DND-41 (cell line): ENCODE measurements at regions not wholly inside any gene's neighbourhood (a gene's known extent, or its start where the extent isn't known, plus 50 kb on each side); places are given as distances from the start of the nearest gene placed in this dataset.

Source experiments
- ATAC-seq: fragments of 200-7000 bp; cut with Tn5 transposase; 3 replicates; pipeline ENCODE4 v1.9.1; 2021; ENCODE audit warnings: low read depth; ENCODE audit not compliant: insufficient read depth
- DNase-seq: peaks from one replicate; pipeline ENCODE4 v3.0.0-alpha.2; 2020
- H2AFZ ChIP-seq: 2 replicates; pipeline ENCODE4 v1.6.0; 2012; ENCODE audit warnings: low read depth, low read length
- H3K27ac ChIP-seq: 2 replicates; pipeline ENCODE4 v1.5.1; 2012; ENCODE audit warnings: low read length, inconsistent platforms
- H3K27me3 ChIP-seq: fragments of 200-600 bp; sonication (generic); 2 replicates; pipeline ENCODE4 v1.6.0; 2012; ENCODE audit warnings: low read length, mild to moderate bottlenecking, inconsistent platforms; ENCODE audit not compliant: insufficient read depth, poor library complexity
- H3K36me3 ChIP-seq: 2 replicates; pipeline ENCODE4 v1.5.1; 2012; ENCODE audit warnings: low read length, inconsistent platforms; ENCODE audit not compliant: insufficient read depth
- H3K4me1 ChIP-seq: 2 replicates; pipeline ENCODE4 v1.5.1; 2012; ENCODE audit warnings: mild to moderate bottlenecking, low read length; ENCODE audit not compliant: insufficient read depth
- H3K4me2 ChIP-seq: 2 replicates; pipeline ENCODE4 v1.6.0; 2012; ENCODE audit warnings: mild to moderate bottlenecking, moderate library complexity, low read length, inconsistent platforms; ENCODE audit not compliant: insufficient read depth
- H3K4me3 ChIP-seq, 2 experiments: fragments of 200-600 bp in 1 of 2; shearing (Covaris generic) in 1 of 2; 2 replicates each; pipeline ENCODE4 v1.5.1; 2012 to 2016; ENCODE audit warnings: inconsistent platforms in 2 of 2, low read length in 2 of 2, mild to moderate bottlenecking in 2 of 2, low read depth in 1 of 2, moderate library complexity in 1 of 2
- H3K79me2 ChIP-seq: 2 replicates; pipeline ENCODE4 v1.6.0; 2012; ENCODE audit warnings: low read length, inconsistent platforms; ENCODE audit not compliant: insufficient read depth
- H3K9ac ChIP-seq: 2 replicates; pipeline ENCODE4 v1.6.0; 2012; ENCODE audit warnings: low read depth, mild to moderate bottlenecking, inconsistent platforms, low read length, moderate library complexity
- H3K9me3 ChIP-seq: 2 replicates; pipeline ENCODE4 v1.5.1; 2012; ENCODE audit warnings: low read length, moderate library complexity, mild to moderate bottlenecking, inconsistent platforms; ENCODE audit not compliant: insufficient read depth, severe bottlenecking
- H4K20me1 ChIP-seq: 2 replicates; pipeline ENCODE4 v1.6.0; 2012; ENCODE audit warnings: low read length; ENCODE audit not compliant: insufficient read depth
- CTCF ChIP-seq: IDR thresholded peaks from 2 replicates; pipeline ENCODE4 v1.5.1; 2012; ENCODE audit warnings: borderline replicate concordance, low read length, moderate library complexity, mild to moderate bottlenecking; ENCODE audit not compliant: poor library complexity, severe bottlenecking; ENCODE audit errors: extremely low read depth
- EZH2 ChIP-seq: IDR thresholded peaks from 3 replicates; pipeline ENCODE4 v1.6.1; 2012; ENCODE audit warnings: borderline replicate concordance, low read depth, mild to moderate bottlenecking, moderate library complexity, low read length, inconsistent platforms; ENCODE audit not compliant: severe bottlenecking

DNA sequence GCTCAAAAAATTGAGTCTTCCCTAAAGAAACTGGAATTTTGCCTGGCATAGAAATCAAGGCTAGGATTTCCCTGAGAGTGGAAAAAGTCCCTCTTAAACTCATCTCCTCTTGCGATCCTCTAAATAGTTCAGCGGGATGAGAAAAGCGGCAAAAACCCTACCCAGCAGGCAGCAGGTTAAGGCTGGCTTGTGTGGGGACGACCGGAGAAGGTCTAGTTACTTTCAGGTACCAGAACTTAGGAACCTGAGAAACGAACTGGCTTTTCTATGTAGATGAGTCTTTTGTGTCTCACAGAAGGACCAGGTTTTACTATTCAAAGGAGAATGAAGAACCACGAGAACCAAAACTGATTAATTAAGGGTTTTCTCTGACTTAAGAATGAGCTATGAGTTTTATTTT is 523.7 kb upstream of the TGFBR2 start:
- Histone ChIP-seq H3K4me3 (no peak overlapping the region), H2AFZ (no peak overlapping the region), H3K9ac (no peak overlapping the region), H3K79me2 (no peaks in the 10 kb centered on the region), H3K4me1 (no peaks in the 10 kb centered on the region), H3K4me2 (no peak overlapping the region), H4K20me1 (no peaks in the 10 kb centered on the region), H3K27ac (no peak overlapping the region), H3K9me3 (no peaks in the 10 kb centered on the region), H3K36me3 (no peaks in the 10 kb centered on the region), H3K27me3 (no peaks in the 10 kb centered on the region)
- ATAC-seq (no peak), DNase-seq (no peak)
- TF ChIP-seq CTCF (no peak), EZH2 (no peak)

DNA sequence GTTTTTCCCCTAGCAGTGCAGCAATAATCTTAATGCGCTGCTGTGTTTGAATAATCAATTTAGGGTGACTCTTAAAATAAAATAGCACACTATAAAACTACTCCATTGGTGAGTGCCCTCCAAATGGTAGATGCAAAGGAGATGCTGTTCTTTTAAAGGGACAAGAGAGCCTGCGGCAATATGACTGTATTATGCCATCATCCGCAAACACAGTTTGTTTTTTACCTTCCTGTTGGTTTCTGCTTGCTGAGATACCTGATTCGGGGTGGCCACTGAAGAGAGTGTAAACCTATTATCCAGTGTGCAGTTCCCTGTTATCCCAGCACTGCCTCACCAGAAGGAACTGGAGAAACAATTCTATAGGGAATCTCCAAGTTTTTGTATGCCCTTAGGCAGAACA is 523.1 kb upstream of the TGFBR2 start:
- ATAC-seq (no peak), DNase-seq (no peak)
- no peak overlapping the region for H3K27ac ChIP-seq
- H3K36me3 ChIP-seq: no peaks in the 10 kb centered on the region
- H3K4me2 ChIP-seq: no peak overlapping the region
- H3K4me3 ChIP-seq: no peak overlapping the region
- H3K27me3 ChIP-seq: no peaks in the 10 kb centered on the region
- H4K20me1 ChIP-seq: no peaks in the 10 kb centered on the region
- H3K9me3 ChIP-seq: no peaks in the 10 kb centered on the region
- TF ChIP-seq EZH2 (no peak), CTCF (no peak)
- no peaks in the 10 kb centered on the region for H3K79me2 ChIP-seq
- no peaks in the 10 kb centered on the region for H3K4me1 ChIP-seq
- no peak overlapping the region for H2AFZ ChIP-seq
- H3K9ac ChIP-seq: no peak overlapping the region

DNA sequence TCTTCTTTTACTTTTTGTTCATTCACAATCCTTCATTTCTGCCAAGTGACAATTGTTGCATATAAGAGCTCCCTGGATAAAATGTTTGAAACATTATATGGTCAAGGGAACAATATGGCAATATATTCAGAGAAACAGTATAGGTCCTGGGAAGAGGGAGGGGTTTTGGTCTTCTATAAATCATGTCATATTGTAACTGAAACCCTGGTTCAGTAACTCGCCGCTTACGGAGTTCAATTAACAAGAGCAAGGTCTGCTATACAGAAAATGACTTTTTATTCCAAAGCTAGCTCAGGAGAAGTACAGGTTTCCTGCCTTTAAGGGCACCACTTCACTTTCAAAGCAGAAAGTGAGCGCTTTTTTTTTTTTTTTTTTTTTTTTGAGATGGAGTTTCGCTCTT is 522.1 kb upstream of the TGFBR2 start:
- H4K20me1 ChIP-seq: no peaks in the 10 kb centered on the region
- H3K79me2 ChIP-seq: no peaks in the 10 kb centered on the region
- H3K9me3 ChIP-seq: no peaks in the 10 kb centered on the region
- no peak overlapping the region for H3K4me2 ChIP-seq
- no peak for ATAC-seq
- DNase-seq: no peak
- H3K27me3 ChIP-seq: no peaks in the 10 kb centered on the region
- H3K27ac ChIP-seq: no peak overlapping the region
- no peak for TF ChIP-seq CTCF
- TF ChIP-seq EZH2: no peak
- H3K4me3 ChIP-seq: no peak overlapping the region
- H3K9ac ChIP-seq: no peak overlapping the region
- H2AFZ ChIP-seq: no peak overlapping the region
- H3K4me1 ChIP-seq: no peaks in the 10 kb centered on the region
- no peaks in the 10 kb centered on the region for H3K36me3 ChIP-seq

GRCh38 chr3:30084971-30085403 is 521.4 kb upstream of the TGFBR2 start:
- Histone ChIP-seq H3K4me3 (no peak overlapping the region), H3K9me3 (no peaks in the 10 kb centered on the region), H4K20me1 (no peaks in the 10 kb centered on the region), H3K27ac (no peak overlapping the region), H3K4me2 (no peak overlapping the region), H3K4me1 (no peaks in the 10 kb centered on the region), H3K36me3 (no peaks in the 10 kb centered on the region), H3K79me2 (no peaks in the 10 kb centered on the region), H3K9ac (no peak overlapping the region), H2AFZ (no peak overlapping the region), H3K27me3 (no peaks in the 10 kb centered on the region)
- DNase-seq (no peak), ATAC-seq (no peak)
- TF ChIP-seq EZH2 (no peak), CTCF (no peak)
